Tibial nerve (tissue), 4 donors: ENCODE measurements at regions not wholly inside any gene's neighbourhood (a gene's known extent, or its start where the extent isn't known, plus 50 kb on each side); places are given as distances from the start of the nearest gene placed in this dataset.

Experiments
- EP300 ChIP-seq, 2 donors: sonication (generic); formaldehyde crosslinking; IDR thresholded peaks; one replicate each; pipeline ENCODE4 v1.6.1; 2017; ENCODE audit warnings: antibody characterized with exemption in 2 of 2, mild to moderate bottlenecking in 1 of 2
- POLR2A ChIP-seq, 2 donors: fragments of 450-650 bp; IDR thresholded peaks; one replicate each; pipeline ENCODE4 v1.6.1; 2017; ENCODE audit warnings: antibody characterized with exemption in 2 of 2, mild to moderate bottlenecking in 2 of 2, moderate library complexity in 2 of 2
- TF ChIP-seq, protein P1 (sequence below), 5 experiments: fragments of 200-600 bp in 3 of 5; fragments of 450-650 bp in 2 of 5; sonication (generic) in 3 of 5; IDR thresholded peaks; one replicate each; pipeline ENCODE4 v1.5.1; 2016 to 2019; ENCODE audit warnings: antibody characterized with exemption in 5 of 5, mild to moderate bottlenecking in 3 of 5, moderate library complexity in 2 of 5

DNA sequence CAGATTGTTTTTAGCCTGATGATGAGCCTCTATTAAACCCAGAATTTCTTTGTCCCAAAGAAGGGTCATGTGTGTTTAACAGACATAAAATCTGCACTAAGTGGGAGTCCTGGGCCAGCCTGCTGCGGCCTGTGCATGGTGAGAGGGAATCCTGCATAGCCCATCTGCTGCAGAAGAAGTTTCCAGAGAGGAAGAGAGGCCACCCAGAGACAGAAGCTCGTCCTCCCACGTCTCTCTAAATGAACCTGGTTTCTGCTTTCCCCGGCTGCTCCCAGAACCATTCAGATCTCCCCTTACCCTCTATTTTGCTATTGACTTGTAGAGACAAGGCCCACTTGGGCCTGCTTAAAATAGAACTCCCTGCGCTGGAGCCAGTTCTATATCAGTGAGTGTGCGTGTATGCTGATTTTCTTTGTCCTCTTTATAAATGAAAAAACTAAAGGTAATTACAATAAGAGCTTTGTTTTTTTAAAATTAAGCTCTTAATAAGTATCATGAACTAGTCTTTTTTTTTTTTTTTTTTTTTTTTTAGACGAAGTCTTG is 142.8 kb upstream of the RAB4A start:
- TF ChIP-seq, protein P1, sequence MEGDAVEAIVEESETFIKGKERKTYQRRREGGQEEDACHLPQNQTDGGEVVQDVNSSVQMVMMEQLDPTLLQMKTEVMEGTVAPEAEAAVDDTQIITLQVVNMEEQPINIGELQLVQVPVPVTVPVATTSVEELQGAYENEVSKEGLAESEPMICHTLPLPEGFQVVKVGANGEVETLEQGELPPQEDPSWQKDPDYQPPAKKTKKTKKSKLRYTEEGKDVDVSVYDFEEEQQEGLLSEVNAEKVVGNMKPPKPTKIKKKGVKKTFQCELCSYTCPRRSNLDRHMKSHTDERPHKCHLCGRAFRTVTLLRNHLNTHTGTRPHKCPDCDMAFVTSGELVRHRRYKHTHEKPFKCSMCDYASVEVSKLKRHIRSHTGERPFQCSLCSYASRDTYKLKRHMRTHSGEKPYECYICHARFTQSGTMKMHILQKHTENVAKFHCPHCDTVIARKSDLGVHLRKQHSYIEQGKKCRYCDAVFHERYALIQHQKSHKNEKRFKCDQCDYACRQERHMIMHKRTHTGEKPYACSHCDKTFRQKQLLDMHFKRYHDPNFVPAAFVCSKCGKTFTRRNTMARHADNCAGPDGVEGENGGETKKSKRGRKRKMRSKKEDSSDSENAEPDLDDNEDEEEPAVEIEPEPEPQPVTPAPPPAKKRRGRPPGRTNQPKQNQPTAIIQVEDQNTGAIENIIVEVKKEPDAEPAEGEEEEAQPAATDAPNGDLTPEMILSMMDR (IDR thresholded peaks at IDR 0.05): no peak
- no peak for TF ChIP-seq POLR2A (IDR thresholded peaks at IDR 0.05)
- no peak for TF ChIP-seq EP300 (IDR thresholded peaks at IDR 0.05)
